Small intestine (tissue), 7 donors: ENCODE measurements at regions not wholly inside any gene's neighbourhood (a gene's known extent, or its start where the extent isn't known, plus 50 kb on each side); places are given as distances from the start of the nearest gene placed in this dataset.
A peak's percentile ranks its signal among the peaks of the same experiment; 100 is the strongest.

Source experiments
- DNase-seq, 2 donors: peaks; one replicate each; pipeline versions ENCODE4 v3.0.0 to v3.0.0-alpha.2; 2013
- FAIRE-seq: peaks from 2 replicates; lab custom pipeline; 2012; peaks lifted over from hg19 to GRCh38; lab: Jason Lieb, UNC
- H3K27ac ChIP-seq, 3 donors: one replicate each; pipeline ENCODE4 v1.5.1; 2013; ENCODE audit warnings: low read length in 2 of 3, mild to moderate bottlenecking in 2 of 3, control low read depth in 1 of 3, inconsistent platforms in 1 of 3, low read depth in 1 of 3, moderate library complexity in 1 of 3
- H3K27me3 ChIP-seq, 3 donors: one replicate each; pipeline ENCODE4 v1.6.1; 2013; ENCODE audit warnings: low read length in 3 of 3, inconsistent platforms in 1 of 3; ENCODE audit not compliant: control insufficient read depth in 3 of 3, insufficient read depth in 3 of 3
- H3K36me3 ChIP-seq, 3 donors: one replicate each; pipeline ENCODE4 v1.6.1; 2013; ENCODE audit warnings: low read length in 3 of 3, inconsistent platforms in 1 of 3, low read depth in 1 of 3, mild to moderate bottlenecking in 1 of 3, moderate library complexity in 1 of 3; ENCODE audit not compliant: control insufficient read depth in 3 of 3, insufficient read depth in 2 of 3
- H3K4me1 ChIP-seq, 3 donors: one replicate each; pipeline ENCODE4 v1.6.1; 2013; ENCODE audit warnings: low read length in 2 of 3, inconsistent platforms in 1 of 3, low read depth in 1 of 3, mild to moderate bottlenecking in 1 of 3, moderate library complexity in 1 of 3; ENCODE audit not compliant: control insufficient read depth in 3 of 3, insufficient read depth in 2 of 3
- H3K4me3 ChIP-seq, 3 donors: one replicate each; pipeline ENCODE4 v1.5.1; 2013; ENCODE audit warnings: low read length in 3 of 3, control low read depth in 1 of 3, inconsistent platforms in 1 of 3, low read depth in 1 of 3, mild to moderate bottlenecking in 1 of 3, moderate library complexity in 1 of 3
- H3K9me3 ChIP-seq, 2 donors: one replicate each; pipeline ENCODE4 v1.6.1; 2013; ENCODE audit warnings: low read depth in 1 of 2, low read length in 1 of 2; ENCODE audit not compliant: control insufficient read depth in 2 of 2, insufficient read depth in 1 of 2
- WGBS, 3 donors: extraction: QIAGEN DNeasy Blood & Tissue Kit; methylation state at CpG; one replicate each; pipeline ENCODE4 v1.1.7; 2013; 5-methylcytosine and 5-hydroxymethylcytosine counted together
- donor health status: healthy with polysubstance abuse.
- donor health status: control.
- donor health status: control.
- donor health status: Bipolar disorder and iron deficiency.
- donor health status: healthy.

GRCh38 chr3:124274051-124274450 lies 282.1 kb upstream of the ROPN1 start:
- Histone ChIP-seq H3K27me3 (peaks cover 0 to 3% (median 0%) of the 10 kb centered on the region in 3 donors), H3K36me3 (no peaks in the 10 kb centered on the region), H3K27ac (no peak overlapping the region), H3K4me1 (peaks cover 0 to 4% (median 0%) of the 10 kb centered on the region in 3 donors), H3K9me3 (no peaks in the 10 kb centered on the region), H3K4me3 (no peak overlapping the region)
- DNase-seq = no peak
- FAIRE-seq = no peak
- 89 to 94% (median 92%) methylated on average over 8 of the region's 8 CpGs for WGBS, 3 donors

DNA sequence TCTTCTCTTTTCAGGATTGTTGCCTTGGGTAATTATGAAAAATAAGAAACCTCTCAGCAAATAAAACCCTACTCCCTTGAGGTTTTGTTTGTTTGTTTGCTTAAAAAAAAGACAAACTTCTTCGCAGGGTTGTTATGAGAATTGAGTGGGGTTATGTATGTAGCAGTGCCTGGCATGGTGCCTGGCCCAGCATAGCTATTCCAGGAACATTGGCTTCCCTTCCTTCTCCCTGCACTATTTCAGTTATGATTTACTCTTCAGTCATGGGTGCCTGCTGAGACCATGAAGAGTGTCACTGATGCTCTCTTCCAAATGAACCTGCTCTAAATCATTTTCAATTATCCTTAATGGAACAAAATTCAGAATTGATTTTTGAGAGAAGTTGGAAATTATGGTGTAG lies 283.5 kb upstream of the ROPN1 start:
- peaks cover 0 to 4% (median 0%) of the 10 kb centered on the region in 3 donors for H3K4me1 ChIP-seq
- H3K27ac ChIP-seq = peak overlapping the region in 1 of 3 donors; percentile 13
- no peak for DNase-seq
- H3K9me3 ChIP-seq = no peaks in the 10 kb centered on the region
- no peaks in the 10 kb centered on the region for H3K36me3 ChIP-seq
- peaks cover 0 to 3% (median 0%) of the 10 kb centered on the region in 3 donors for H3K27me3 ChIP-seq
- WGBS, 3 donors = 51 to 70% (median 66%) methylated on average over 1 of the region's 1 CpG
- no peak for FAIRE-seq
- no peak overlapping the region for H3K4me3 ChIP-seq

DNA sequence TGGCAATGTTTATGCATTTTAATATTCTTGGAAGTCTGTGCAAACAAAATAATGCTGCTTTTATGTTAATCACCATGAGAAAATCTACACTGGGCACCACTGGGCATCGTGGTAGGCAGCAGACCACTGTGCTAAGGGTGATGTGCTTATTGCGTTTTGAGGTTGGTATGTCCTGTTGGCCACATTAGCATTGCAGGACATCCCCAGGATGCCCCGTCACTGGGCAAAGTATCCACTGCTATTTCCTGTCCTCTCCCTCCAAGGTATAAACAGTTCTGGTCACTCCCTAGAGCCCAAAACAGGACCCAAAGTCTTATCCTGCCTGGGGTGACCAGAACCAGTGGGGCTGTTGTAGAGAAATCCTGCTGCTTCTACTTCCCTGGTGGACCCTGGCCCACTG lies 284.2 kb upstream of the ROPN1 start:
- no peaks in the 10 kb centered on the region for H3K9me3 ChIP-seq
- H3K4me3 ChIP-seq = no peak overlapping the region
- no peaks in the 10 kb centered on the region for H3K36me3 ChIP-seq
- peaks cover 0 to 4% (median 0%) of the 10 kb centered on the region in 3 donors for H3K4me1 ChIP-seq
- DNase-seq = no peak
- FAIRE-seq = no peak
- H3K27me3 ChIP-seq = peaks cover 0 to 3% (median 0%) of the 10 kb centered on the region in 3 donors
- no peak overlapping the region for H3K27ac ChIP-seq
- WGBS, 3 donors = 75 to 79% (median 75%) methylated on average over 3 of the region's 3 CpGs

DNA sequence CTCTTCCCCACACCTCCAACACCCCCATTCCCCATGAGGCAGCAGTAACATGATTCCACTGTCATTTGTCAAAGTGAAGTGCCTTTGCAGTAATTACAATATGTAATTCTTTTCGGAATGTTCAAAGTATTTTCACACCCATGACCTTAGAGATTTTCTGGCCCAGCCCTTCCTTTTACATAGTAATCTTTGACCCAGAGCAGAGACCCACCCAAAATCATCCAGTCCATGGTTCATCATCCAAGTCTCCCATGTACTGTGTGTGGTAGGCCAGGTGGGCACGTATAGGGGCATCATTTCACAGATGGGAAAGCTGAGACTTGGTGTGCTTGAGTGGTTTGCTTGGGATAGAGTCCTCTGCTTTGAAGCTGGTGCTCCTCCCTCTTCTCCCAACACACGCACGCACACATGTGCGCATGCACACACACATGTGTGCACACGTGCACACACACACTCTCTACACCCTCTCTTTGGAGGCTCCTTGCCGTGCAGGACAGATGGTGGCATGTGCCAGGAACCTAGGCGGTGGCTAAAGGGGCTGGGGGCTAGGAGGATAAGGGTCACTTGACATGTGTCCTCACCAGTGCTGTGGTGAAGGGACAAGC lies 284.7 kb upstream of the ROPN1 start:
- H3K9me3 ChIP-seq = no peaks in the 10 kb centered on the region
- 74 to 85% (median 81%) methylated on average over 8 of the region's 8 CpGs for WGBS, 3 donors
- H3K4me1 ChIP-seq = peaks cover 0 to 4% (median 0%) of the 10 kb centered on the region in 3 donors

GRCh38 chr3:124277144-124277890 lies 285.4 kb upstream of the ROPN1 start:
- peak in 1 of 2 donors; percentile 29 for DNase-seq

More for the DNA sequence above, 284.7 kb upstream of the ROPN1 start:
- FAIRE-seq = no peak
- peak in 1 of 2 donors; percentile 47 for DNase-seq
- peak overlapping the region in 1 of 3 donors; percentile 78 for H3K27ac ChIP-seq
- H3K4me3 ChIP-seq = no peak overlapping the region
- H3K27me3 ChIP-seq = peaks cover 0 to 3% (median 0%) of the 10 kb centered on the region in 3 donors
- no peaks in the 10 kb centered on the region for H3K36me3 ChIP-seq

DNA sequence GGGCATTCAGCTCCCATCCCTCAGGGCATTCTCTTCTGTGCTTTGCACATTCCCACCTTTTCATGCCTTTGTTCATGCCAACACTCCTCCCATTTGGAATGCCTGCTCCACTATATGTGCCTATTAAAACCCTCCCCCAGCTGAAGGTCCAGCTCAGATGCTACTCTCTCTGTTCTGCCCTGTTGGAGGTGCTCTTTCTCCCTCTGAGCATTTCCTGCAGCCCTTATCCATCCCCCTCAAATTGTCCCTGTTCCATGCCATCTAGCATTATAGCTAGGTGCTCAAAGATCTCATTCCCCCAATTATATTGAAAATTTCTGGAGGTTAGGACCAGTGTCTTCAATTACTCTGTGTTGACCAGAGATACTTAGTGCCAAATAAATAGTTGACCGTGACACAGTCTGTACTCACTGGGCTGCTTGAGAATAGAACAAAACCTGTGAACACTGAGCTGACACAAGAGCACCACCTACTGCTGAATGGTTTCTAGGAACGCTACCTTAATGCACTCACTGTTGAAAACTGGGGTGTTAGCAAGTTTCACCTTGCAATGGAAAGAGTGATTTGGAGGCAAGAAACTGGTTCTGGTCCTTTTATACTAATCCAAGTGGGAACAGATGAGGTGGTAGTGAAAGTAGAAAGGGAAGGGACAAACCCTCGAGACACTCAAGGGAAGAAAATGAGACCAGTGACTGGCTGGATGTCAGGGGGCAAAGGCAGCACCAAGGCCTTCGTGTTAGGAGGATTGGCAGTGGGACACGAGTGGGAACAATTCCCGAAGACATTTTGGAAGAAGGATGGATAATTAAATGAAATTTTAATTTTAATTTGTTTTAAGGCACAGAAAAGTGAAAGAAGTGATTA lies 289.8 kb upstream of the ROPN1 start:
- Histone ChIP-seq H3K4me1 (peaks cover 0 to 4% (median 0%) of the 10 kb centered on the region in 3 donors), H3K4me3 (no peak overlapping the region), H3K9me3 (no peaks in the 10 kb centered on the region), H3K27ac (no peak overlapping the region), H3K27me3 (no peaks in the 10 kb centered on the region), H3K36me3 (no peaks in the 10 kb centered on the region)
- no peak for FAIRE-seq
- peak; percentile 28 to 50 for DNase-seq
- 51 to 63% (median 53%) methylated on average over 6 of the region's 6 CpGs for WGBS, 3 donors

More at GRCh38 chr3:124277144-124277890, 285.4 kb upstream of the ROPN1 start:
- FAIRE-seq = no peak
- Histone ChIP-seq H3K9me3 (no peaks in the 10 kb centered on the region), H3K4me1 (peaks cover 0 to 4% (median 0%) of the 10 kb centered on the region in 3 donors), H3K27me3 (peaks cover 0 to 3% (median 0%) of the 10 kb centered on the region in 3 donors), H3K4me3 (no peak overlapping the region), H3K27ac (peak overlapping the region in 1 of 3 donors; percentile 78), H3K36me3 (no peaks in the 10 kb centered on the region)
- 54 to 56% (median 55%) methylated on average over 10 of the region's 10 CpGs for WGBS, 3 donors

DNA sequence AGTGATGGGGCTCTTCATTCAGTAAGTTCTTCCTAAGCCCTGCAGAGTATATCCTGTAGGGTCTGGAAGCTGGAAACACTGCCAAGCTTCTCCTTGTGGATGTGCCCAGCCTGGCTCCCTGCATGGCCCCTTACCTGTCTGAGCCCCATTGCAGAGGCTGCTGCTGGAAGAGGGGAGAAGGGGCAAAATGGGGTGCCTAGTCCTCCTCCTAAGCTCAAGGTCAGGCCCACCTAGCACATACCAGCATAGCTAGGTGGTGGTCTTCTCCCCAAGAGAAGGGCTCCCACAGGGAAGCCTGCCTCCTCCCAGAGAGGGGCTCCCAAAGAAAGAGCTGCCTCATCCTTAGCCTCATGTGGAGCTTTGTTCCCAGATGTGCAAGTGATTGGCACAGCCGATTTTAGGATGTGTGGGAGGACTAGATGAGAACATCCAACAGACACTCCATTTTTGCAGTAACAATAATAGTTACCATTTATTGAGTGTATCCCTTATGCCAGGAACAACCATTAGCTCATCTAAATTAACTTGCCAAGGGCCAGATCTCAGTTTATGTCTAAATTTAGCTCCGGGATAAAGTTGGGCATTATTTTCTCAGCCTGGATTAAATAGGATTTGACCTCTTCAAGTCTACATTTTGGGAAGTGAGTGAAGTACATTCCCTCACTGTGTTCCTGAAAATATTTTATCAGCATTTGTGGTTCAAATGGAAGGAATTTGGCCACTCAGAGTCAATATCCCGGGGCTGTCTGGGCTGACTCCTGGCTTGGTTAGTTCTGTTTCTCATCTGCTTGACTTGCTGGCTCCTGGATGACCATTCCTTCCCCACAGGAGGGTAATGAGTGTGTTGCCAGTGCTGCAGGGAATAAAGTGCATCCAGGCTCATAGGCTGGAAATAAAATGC lies 291.1 kb upstream of the ROPN1 start:
- Histone ChIP-seq H3K36me3 (no peaks in the 10 kb centered on the region), H3K4me3 (no peak overlapping the region), H3K9me3 (no peaks in the 10 kb centered on the region), H3K27ac (no peak overlapping the region), H3K27me3 (no peaks in the 10 kb centered on the region), H3K4me1 (no peaks in the 10 kb centered on the region)
- FAIRE-seq (no peak), DNase-seq (no peak)
- WGBS, 3 donors = 65 to 83% (median 80%) methylated on average over 3 of the region's 3 CpGs
